ENCODE measurements at regions not wholly inside any gene's neighbourhood (a gene's known extent, or its start where the extent isn't known, plus 50 kb on each side); places are given as distances from the start of the nearest gene placed in this dataset.
A peak's percentile ranks its signal among the peaks of the same experiment; 100 is the strongest.

DNA sequence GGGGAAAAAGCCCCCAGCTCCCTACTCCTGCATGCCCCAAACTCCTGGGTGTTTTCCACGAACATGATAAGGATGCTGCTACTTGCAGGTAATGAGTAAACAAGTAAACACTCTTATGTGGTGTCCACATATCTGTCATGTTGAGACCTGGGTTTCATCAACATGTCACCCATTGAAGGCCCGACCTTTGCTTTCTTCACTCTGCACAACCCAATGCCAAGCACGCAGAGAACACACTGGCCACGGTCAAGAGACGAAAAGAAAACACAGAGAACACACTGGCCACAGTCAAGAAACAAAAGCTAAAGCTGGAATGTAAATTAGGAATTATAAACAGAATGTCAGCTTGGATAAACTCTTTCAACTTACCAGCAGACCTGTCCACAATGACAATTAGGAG lies 143.1 kb downstream of the TTC32 start:
- Histone ChIP-seq H3K9me3 (ENCODE audit: control insufficient read depth, low read depth, low read length) (no peaks in the 10 kb centered on the region), H4K91ac (ENCODE audit: insufficient read length, low read depth, low read length) (no peak overlapping the region), H3K9ac (ENCODE audit: extremely low read depth, insufficient read length, low read length) (no peak overlapping the region), H3K4me1 (ENCODE audit: insufficient read depth, low read length) (no peaks in the 10 kb centered on the region), H3K27ac (ENCODE audit: insufficient read length, low read depth, low read length) (no peak overlapping the region), H4K20me1 (ENCODE audit: control insufficient read depth, insufficient read depth, insufficient read length) (no peaks in the 10 kb centered on the region), H2BK120ac (ENCODE audit: low read depth, low read length, poor library complexity, severe bottlenecking) (no peak overlapping the region), H2AFZ (ENCODE audit: low read length) (no peak overlapping the region), H3K14ac (ENCODE audit: insufficient read depth, low read length) (no peak overlapping the region), H3K4me2 (ENCODE audit: insufficient read depth, insufficient read length, low read length) (no peak overlapping the region), H3K56ac (ENCODE audit: insufficient read length, low read depth, low read length) (no peak overlapping the region), H3K18ac (ENCODE audit: insufficient read length, low read depth, low read length) (no peak overlapping the region), H2BK20ac (ENCODE audit: low read depth, low read length, poor library complexity, severe bottlenecking) (no peak overlapping the region), H4K5ac (ENCODE audit: insufficient read length, low read depth, low read length) (no peak overlapping the region), H2AK5ac (ENCODE audit: insufficient read length, low read length) (no peak overlapping the region), H3K79me2 (ENCODE audit: insufficient read depth, low read length) (no peaks in the 10 kb centered on the region), H2BK15ac (ENCODE audit: low read depth, low read length) (no peak overlapping the region), H3T11ph (ENCODE audit: low read length) (no peak overlapping the region), H3K4ac (ENCODE audit: low read depth, low read length) (no peak overlapping the region), H2BK12ac (ENCODE audit: insufficient read length, low read depth, low read length) (no peak overlapping the region), H4K8ac (replicated peaks; ENCODE audit: insufficient read length, low read depth, low read length) (no peak overlapping the region), H2BK5ac (ENCODE audit: insufficient read length, low read length) (no peak overlapping the region), H3K79me1 (ENCODE audit: insufficient read depth, low read depth, low read length, poor library complexity, severe bottlenecking) (no peaks in the 10 kb centered on the region), H3K23ac (ENCODE audit: insufficient read length, low read depth, low read length) (no peak overlapping the region), H3K27me3 (ENCODE audit: insufficient read depth, low read length) (no peaks in the 10 kb centered on the region), H3K23me2 (ENCODE audit: insufficient read length, low read depth, low read length, poor library complexity, severe bottlenecking) (no peaks in the 10 kb centered on the region)
- no peaks in the 10 kb centered on the region for H3K36me3 Mint-ChIP-seq (ENCODE audit: insufficient read depth in 1 of 3, low read depth in 3 of 3)
- WGBS (ENCODE audit: extremely low coverage, insufficient read length, low lambda C conversion rate), result no CpG with 5 or more reads among the region's 5 CpGs
- H3K27me3 Mint-ChIP-seq (ENCODE audit: low read depth), result no peaks in the 10 kb centered on the region; the same call in none of the 2 replicates
- H3K27ac Mint-ChIP-seq, result peak overlapping the region in 1 of 3 experiments; percentile 18; a peak in 1 of 7 replicates
- TF ChIP-seq, protein P1, sequence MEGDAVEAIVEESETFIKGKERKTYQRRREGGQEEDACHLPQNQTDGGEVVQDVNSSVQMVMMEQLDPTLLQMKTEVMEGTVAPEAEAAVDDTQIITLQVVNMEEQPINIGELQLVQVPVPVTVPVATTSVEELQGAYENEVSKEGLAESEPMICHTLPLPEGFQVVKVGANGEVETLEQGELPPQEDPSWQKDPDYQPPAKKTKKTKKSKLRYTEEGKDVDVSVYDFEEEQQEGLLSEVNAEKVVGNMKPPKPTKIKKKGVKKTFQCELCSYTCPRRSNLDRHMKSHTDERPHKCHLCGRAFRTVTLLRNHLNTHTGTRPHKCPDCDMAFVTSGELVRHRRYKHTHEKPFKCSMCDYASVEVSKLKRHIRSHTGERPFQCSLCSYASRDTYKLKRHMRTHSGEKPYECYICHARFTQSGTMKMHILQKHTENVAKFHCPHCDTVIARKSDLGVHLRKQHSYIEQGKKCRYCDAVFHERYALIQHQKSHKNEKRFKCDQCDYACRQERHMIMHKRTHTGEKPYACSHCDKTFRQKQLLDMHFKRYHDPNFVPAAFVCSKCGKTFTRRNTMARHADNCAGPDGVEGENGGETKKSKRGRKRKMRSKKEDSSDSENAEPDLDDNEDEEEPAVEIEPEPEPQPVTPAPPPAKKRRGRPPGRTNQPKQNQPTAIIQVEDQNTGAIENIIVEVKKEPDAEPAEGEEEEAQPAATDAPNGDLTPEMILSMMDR (conservative IDR thresholded peaks at IDR 0.05), result no peak
- H3K9me3 Mint-ChIP-seq, result no peaks in the 10 kb centered on the region
- no peaks in the 10 kb centered on the region for H3K4me1 Mint-ChIP-seq
- DNase-seq, result no peak
- no peak overlapping the region for H3K4me3 Mint-ChIP-seq

Measured in H9 (cell line).